NCI-H2171 (cell line): ENCODE measurements at regions not wholly inside any gene's neighbourhood (a gene's known extent, or its start where the extent isn't known, plus 50 kb on each side); places are given as distances from the start of the nearest gene placed in this dataset.

Experiments
- DNase-seq: peaks from one replicate; lab custom pipeline; 2025; lab: John Stamatoyannopoulos, UW

DNA sequence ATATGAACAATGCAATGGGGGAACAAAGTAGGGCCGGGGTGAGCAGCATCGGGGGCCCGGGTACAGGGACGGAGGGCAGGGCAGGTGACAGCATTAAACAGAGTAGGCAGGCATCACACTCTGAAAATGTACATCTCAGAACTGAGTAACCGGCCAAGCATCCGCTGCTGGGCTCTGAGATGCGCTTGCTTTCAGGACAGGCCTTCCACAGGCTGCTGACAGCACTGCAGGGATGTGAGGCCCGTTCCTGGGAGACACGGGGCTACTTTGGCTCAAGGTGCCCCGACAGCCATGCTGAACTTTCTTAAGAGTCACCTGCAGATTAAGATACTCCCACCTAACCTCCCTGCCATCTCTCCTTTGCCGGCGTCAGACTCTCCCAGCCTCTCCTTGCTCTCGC, 64.3 kb upstream of the FGFR2 start:
- no peak for DNase-seq

GRCh38 chr10:121661451-121661851, 63.2 kb upstream of the FGFR2 start:
- DNase-seq = no peak

GRCh38 chr10:121659236-121659635, 61.0 kb upstream of the FGFR2 start:
- no peak for DNase-seq

GRCh38 chr10:121658611-121659010, 60.4 kb upstream of the FGFR2 start:
- DNase-seq = no peak

- DNase-seq = no peak
These were observed 59.9 kb upstream of the FGFR2 start for GRCh38 chr10:121658111-121658510.

DNA sequence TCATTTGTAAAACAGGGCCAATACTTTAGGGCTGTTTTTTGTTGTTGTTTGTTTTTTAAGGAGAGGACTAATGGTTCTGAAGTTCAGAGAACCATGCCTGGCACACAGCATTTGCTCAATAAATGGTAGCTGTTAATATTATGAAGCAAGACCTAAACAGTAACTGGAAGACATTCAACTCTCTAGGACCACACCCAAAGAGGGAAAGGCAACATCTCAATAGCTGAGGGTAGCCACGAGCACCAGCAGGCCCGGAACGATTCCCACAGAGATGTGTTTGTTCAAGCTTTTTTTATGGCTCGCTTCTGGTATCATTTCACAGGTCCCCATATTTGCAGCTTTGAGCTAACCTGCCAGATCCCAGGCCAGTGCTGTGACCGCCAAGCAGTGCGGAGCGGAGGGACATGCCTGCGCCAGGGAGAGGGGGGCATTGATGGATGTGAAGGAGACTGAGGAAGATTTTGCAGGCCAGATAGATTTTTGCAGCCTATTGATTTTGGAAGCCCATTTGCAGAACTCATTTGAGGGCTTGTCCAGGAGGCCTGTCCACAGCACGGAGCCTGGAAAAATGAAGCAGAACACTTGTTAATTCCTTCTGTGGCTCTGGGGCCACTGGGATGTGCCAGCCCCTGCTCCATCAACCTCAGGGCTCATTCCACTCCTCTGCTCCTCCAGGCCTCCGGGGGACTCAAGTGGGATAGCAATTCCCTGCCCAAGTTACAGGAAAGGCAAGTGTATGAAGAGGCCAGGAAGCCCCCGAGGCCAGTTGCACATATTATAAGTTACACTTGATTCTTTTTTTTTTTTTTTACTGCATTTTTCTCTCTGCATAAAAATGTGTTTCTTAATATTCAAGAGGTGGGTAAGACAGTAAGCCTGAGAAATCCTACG, 57.3 kb upstream of the FGFR2 start:
- no peak for DNase-seq

- no peak for DNase-seq
These were observed 55.8 kb upstream of the FGFR2 start for GRCh38 chr10:121654021-121654545.

- DNase-seq = no peak
These were observed 55.4 kb upstream of the FGFR2 start for GRCh38 chr10:121653608-121654007.

DNA sequence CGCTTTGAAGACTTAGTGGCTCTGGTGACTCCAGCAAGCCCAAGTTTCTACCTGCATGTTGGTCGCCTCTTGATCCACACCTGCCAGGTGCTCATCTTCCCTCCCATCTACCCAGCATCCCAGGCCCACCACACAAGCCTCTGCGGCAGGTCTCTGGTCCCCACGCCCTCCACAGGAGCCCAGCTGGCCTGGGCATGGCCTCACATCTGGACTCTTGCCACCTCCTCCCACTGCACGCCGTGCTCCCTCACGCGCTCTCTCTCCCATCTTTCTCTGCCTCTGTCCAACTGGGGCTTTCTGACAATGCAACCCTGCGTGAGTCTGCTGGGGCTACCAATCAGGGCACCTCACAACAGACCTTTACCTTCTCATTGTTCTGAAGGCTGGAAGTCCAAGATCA, 50.2 kb upstream of the FGFR2 start:
- no peak for DNase-seq

DNA sequence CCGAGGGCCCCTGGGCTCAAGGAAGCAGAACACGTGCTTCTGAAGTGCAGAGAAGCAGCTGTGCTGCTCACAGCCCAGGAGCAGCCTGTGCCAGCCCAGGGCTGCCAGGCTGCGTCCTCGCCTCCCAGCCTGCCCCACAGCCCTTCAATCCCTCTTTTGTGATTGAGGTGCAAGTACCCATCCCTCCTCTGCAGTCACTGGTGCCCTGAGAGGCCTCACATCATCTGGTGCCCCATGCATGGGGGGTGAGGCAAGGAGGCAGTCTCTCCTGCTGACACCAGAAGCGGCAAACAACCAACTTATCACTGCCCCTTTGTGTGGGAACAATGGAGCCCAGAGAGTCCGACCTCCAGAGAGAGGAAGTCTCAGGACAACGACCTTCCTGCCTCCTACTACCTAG, 49.8 kb upstream of the FGFR2 start:
- no peak for DNase-seq
